Thyroid gland (tissue), 4 donors: ENCODE measurements at regions not wholly inside any gene's neighbourhood (a gene's known extent, or its start where the extent isn't known, plus 50 kb on each side); places are given as distances from the start of the nearest gene placed in this dataset.

Source experiments
- CTCF ChIP-seq, 6 experiments: fragments of 200-600 bp in 3 of 6; fragments of 450-650 bp in 3 of 6; sonication (generic) in 3 of 6; IDR thresholded peaks; one replicate each; pipeline ENCODE4 v1.5.1; 2016 to 2019; ENCODE audit warnings: antibody characterized with exemption in 6 of 6, mild to moderate bottlenecking in 2 of 6, inconsistent platforms in 1 of 6, moderate library complexity in 1 of 6
- POLR2A ChIP-seq, 2 donors: fragments of 450-650 bp; IDR thresholded peaks; one replicate each; pipeline ENCODE4 v1.6.1; 2017; ENCODE audit warnings: antibody characterized with exemption in 2 of 2, mild to moderate bottlenecking in 2 of 2, moderate library complexity in 1 of 2

- TF ChIP-seq CTCF (IDR thresholded peaks at IDR 0.05) = no peak
- TF ChIP-seq POLR2A (IDR thresholded peaks at IDR 0.05) = no peak
These were observed 101.9 kb downstream of the PLK2 start for GRCh38 chr5:58357799-58358500.
